Right lobe of liver (tissue), 4 donors: ENCODE measurements at regions not wholly inside any gene's neighbourhood (a gene's known extent, or its start where the extent isn't known, plus 50 kb on each side); places are given as distances from the start of the nearest gene placed in this dataset.

Experiments used
- POLR2A ChIP-seq: fragments of 450-650 bp; IDR thresholded peaks from one replicate; pipeline ENCODE4 v1.6.1; 2017; ENCODE audit warnings: antibody characterized with exemption, mild to moderate bottlenecking
- TF ChIP-seq, protein P1 (sequence below), 4 donors: fragments of 200-600 bp in 3 of 4; fragments of 450-650 bp in 1 of 4; IDR thresholded peaks; one replicate each; pipeline versions ENCODE4 v1.5.1 to v1.8.0; 2016 to 2022; ENCODE audit warnings: antibody characterized with exemption in 4 of 4, mild to moderate bottlenecking in 2 of 4
- donor health status: DM: no; HTN: no; CAD: no.
- donor health status: DM: no; HTN: no; CAD: no.
- donor health status: DM: no; HTN: yes; CAD: no.

DNA sequence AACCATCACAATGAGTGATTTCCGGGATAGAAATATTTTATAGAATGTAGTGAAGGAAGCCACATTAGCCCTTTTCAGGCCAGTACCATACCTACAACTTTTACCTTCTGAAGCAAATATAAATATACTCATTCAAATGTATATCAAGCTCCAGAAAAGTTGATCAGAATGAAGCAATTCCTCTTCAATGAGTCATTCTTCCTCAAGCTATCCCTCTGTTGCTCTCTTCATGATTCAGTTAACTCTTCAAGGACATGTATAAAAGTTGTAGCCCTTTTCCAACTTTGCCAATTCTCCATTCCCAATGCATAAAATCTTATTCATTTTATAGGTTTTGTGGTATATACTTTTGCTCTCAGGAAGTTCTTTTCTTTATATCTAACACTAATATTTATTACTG is 242.1 kb upstream of the RGPD4 start:
- TF ChIP-seq, protein P1, sequence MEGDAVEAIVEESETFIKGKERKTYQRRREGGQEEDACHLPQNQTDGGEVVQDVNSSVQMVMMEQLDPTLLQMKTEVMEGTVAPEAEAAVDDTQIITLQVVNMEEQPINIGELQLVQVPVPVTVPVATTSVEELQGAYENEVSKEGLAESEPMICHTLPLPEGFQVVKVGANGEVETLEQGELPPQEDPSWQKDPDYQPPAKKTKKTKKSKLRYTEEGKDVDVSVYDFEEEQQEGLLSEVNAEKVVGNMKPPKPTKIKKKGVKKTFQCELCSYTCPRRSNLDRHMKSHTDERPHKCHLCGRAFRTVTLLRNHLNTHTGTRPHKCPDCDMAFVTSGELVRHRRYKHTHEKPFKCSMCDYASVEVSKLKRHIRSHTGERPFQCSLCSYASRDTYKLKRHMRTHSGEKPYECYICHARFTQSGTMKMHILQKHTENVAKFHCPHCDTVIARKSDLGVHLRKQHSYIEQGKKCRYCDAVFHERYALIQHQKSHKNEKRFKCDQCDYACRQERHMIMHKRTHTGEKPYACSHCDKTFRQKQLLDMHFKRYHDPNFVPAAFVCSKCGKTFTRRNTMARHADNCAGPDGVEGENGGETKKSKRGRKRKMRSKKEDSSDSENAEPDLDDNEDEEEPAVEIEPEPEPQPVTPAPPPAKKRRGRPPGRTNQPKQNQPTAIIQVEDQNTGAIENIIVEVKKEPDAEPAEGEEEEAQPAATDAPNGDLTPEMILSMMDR (IDR thresholded peaks at IDR 0.05): no peak
- no peak for TF ChIP-seq POLR2A
